ENCODE measurements at regions not wholly inside any gene's neighbourhood (a gene's known extent, or its start where the extent isn't known, plus 50 kb on each side); places are given as distances from the start of the nearest gene placed in this dataset.

DNA sequence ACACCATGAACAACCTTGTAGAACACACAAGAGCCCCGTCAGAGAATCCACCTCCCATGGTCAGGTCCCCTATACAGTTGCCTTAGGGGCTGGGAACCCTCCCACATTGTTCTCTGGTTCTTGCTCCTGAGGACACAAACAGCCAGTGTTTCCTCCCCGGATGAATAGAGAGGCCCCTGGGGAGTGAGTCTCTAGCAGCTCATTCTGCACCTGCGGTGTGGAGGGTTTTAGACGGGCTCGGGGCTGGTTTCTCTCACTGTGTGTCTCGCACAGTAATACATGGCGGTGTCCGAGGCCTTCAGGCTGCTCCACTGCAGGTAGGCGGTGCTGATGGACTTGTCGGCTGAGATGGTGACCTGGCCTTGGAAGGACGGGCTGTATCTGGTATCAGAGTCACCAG is 1052.1 kb downstream of the TMEM121 start:
- Histone ChIP-seq H2AFZ (ENCODE audit: low read length) (no peak overlapping the region), H3K4me3 (replicated peaks in 1 of 4; ENCODE audit: control extremely low read depth in 1 of 4, insufficient read depth in 1 of 4, low read depth in 3 of 4, low read length in 4 of 4) (no peak overlapping the region), H4K20me1 (ENCODE audit: control insufficient read depth, extremely low read depth, insufficient read depth, low read length) (no peaks in the 10 kb centered on the region), H3K4me1 (ENCODE audit: control insufficient read depth, extremely low read depth, insufficient read depth, low read length) (no peaks in the 10 kb centered on the region), H3K27ac (ENCODE audit: insufficient read depth, low read length) (no peak overlapping the region), H3K27me3 (ENCODE audit: control insufficient read depth, insufficient read depth, low read length) (no peaks in the 10 kb centered on the region), H3K79me2 (ENCODE audit: control insufficient read depth, insufficient read depth, low read length) (no peaks in the 10 kb centered on the region), H3K9me3 (ENCODE audit: control insufficient read depth, insufficient read depth, low read depth, low read length) (no peaks in the 10 kb centered on the region), H3K36me3 (ENCODE audit: control insufficient read depth, insufficient read depth, low read length) (no peaks in the 10 kb centered on the region), H3K4me2 (ENCODE audit: extremely low read depth, insufficient read depth, low read length) (no peak overlapping the region), H3K9ac (ENCODE audit: insufficient read depth, low read length) (no peak overlapping the region)
- DNase-seq (ENCODE audit: low read depth in 2 of 2), result no peak
- TF ChIP-seq, protein P1, sequence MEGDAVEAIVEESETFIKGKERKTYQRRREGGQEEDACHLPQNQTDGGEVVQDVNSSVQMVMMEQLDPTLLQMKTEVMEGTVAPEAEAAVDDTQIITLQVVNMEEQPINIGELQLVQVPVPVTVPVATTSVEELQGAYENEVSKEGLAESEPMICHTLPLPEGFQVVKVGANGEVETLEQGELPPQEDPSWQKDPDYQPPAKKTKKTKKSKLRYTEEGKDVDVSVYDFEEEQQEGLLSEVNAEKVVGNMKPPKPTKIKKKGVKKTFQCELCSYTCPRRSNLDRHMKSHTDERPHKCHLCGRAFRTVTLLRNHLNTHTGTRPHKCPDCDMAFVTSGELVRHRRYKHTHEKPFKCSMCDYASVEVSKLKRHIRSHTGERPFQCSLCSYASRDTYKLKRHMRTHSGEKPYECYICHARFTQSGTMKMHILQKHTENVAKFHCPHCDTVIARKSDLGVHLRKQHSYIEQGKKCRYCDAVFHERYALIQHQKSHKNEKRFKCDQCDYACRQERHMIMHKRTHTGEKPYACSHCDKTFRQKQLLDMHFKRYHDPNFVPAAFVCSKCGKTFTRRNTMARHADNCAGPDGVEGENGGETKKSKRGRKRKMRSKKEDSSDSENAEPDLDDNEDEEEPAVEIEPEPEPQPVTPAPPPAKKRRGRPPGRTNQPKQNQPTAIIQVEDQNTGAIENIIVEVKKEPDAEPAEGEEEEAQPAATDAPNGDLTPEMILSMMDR (conservative IDR thresholded peaks at IDR 0.05 in 1 of 2, IDR thresholded peaks at IDR 0.05 in 1 of 2; ENCODE audit: low read depth in 1 of 2, low read length in 2 of 2), result no peak
- TF ChIP-seq EZH2 (IDR thresholded peaks at IDR 0.05; ENCODE audit: low read length, missing control alignments), result no peak

DNA sequence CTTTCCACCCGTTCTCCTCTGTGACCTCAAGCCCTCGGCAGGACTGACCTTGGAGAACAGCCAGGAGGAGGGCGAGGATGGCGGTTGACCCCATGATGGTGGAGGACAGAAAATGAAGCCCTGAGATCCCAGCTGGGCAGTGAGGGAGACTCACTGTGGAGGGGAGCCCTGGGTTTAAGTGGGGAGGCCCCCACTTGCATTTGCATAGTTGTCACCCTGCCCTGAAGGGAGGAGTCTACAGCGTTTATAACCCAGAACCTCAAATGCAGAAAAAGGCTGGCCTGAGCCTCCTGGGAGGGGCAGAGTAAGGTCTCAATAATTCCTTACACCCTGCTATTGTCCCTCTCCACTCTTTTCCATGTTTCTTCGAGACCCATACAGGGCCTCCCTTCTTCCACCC is 1052.7 kb downstream of the TMEM121 start:
- H4K20me1 ChIP-seq (ENCODE audit: control insufficient read depth, extremely low read depth, insufficient read depth, low read length), result no peaks in the 10 kb centered on the region
- no peak overlapping the region for H3K27ac ChIP-seq (ENCODE audit: insufficient read depth, low read length)
- H2AFZ ChIP-seq (ENCODE audit: low read length), result no peak overlapping the region
- no peak overlapping the region for H3K9ac ChIP-seq (ENCODE audit: insufficient read depth, low read length)
- H3K79me2 ChIP-seq (ENCODE audit: control insufficient read depth, insufficient read depth, low read length), result no peaks in the 10 kb centered on the region
- H3K4me2 ChIP-seq (ENCODE audit: extremely low read depth, insufficient read depth, low read length), result no peak overlapping the region
- H3K27me3 ChIP-seq (ENCODE audit: control insufficient read depth, insufficient read depth, low read length), result no peaks in the 10 kb centered on the region
- no peaks in the 10 kb centered on the region for H3K4me1 ChIP-seq (ENCODE audit: control insufficient read depth, extremely low read depth, insufficient read depth, low read length)
- TF ChIP-seq, protein P1 (conservative IDR thresholded peaks at IDR 0.05 in 1 of 2, IDR thresholded peaks at IDR 0.05 in 1 of 2; ENCODE audit: low read depth in 1 of 2, low read length in 2 of 2), result no peak
- no peak for TF ChIP-seq EZH2 (IDR thresholded peaks at IDR 0.05; ENCODE audit: low read length, missing control alignments)
- H3K9me3 ChIP-seq (ENCODE audit: control insufficient read depth, insufficient read depth, low read depth, low read length), result no peaks in the 10 kb centered on the region
- H3K36me3 ChIP-seq (ENCODE audit: control insufficient read depth, insufficient read depth, low read length), result no peaks in the 10 kb centered on the region
- no peak for DNase-seq (ENCODE audit: low read depth in 2 of 2)
- H3K4me3 ChIP-seq (replicated peaks in 1 of 4; ENCODE audit: control extremely low read depth in 1 of 4, insufficient read depth in 1 of 4, low read depth in 3 of 4, low read length in 4 of 4), result no peak overlapping the region

DNA sequence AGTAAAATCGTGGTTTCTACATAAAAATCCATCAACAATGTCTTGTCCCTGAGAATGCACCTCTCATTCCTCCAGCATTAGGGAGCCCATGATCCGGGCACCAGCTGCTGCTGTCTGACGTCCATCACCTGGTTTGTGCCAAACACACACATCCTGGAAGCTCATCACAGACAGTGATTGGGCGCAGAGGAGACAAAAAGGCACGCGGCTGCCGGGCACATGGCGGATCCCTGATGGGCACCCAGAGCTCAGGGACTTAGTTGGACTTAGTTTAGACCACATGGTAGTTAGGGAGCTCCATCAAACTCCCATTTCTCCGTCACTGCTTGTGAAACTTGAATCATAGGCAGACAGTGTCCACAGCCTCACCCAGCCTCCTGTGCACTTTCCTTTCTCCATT is 1059.3 kb downstream of the TMEM121 start:
- Histone ChIP-seq H4K20me1 (ENCODE audit: control insufficient read depth, extremely low read depth, insufficient read depth, low read length) (no peaks in the 10 kb centered on the region), H3K4me1 (ENCODE audit: control insufficient read depth, extremely low read depth, insufficient read depth, low read length) (no peaks in the 10 kb centered on the region), H3K9me3 (ENCODE audit: control insufficient read depth, insufficient read depth, low read depth, low read length) (no peaks in the 10 kb centered on the region), H3K79me2 (ENCODE audit: control insufficient read depth, insufficient read depth, low read length) (no peaks in the 10 kb centered on the region), H3K4me3 (replicated peaks in 1 of 4; ENCODE audit: control extremely low read depth in 1 of 4, insufficient read depth in 1 of 4, low read depth in 3 of 4, low read length in 4 of 4) (no peak overlapping the region), H3K9ac (ENCODE audit: insufficient read depth, low read length) (no peak overlapping the region), H3K36me3 (ENCODE audit: control insufficient read depth, insufficient read depth, low read length) (no peaks in the 10 kb centered on the region), H2AFZ (ENCODE audit: low read length) (no peak overlapping the region), H3K27ac (ENCODE audit: insufficient read depth, low read length) (no peak overlapping the region), H3K27me3 (ENCODE audit: control insufficient read depth, insufficient read depth, low read length) (no peaks in the 10 kb centered on the region), H3K4me2 (ENCODE audit: extremely low read depth, insufficient read depth, low read length) (no peak overlapping the region)
- DNase-seq (ENCODE audit: low read depth in 2 of 2), result no peak
- TF ChIP-seq, protein P1 (conservative IDR thresholded peaks at IDR 0.05 in 1 of 2, IDR thresholded peaks at IDR 0.05 in 1 of 2; ENCODE audit: low read depth in 1 of 2, low read length in 2 of 2), result no peak
- no peak for TF ChIP-seq EZH2 (IDR thresholded peaks at IDR 0.05; ENCODE audit: low read length, missing control alignments)
